Fibroblast of pulmonary artery (primary cell): ENCODE measurements at regions not wholly inside any gene's neighbourhood (a gene's known extent, or its start where the extent isn't known, plus 50 kb on each side); places are given as distances from the start of the nearest gene placed in this dataset.

Source experiments
- DNase-seq: peaks from one replicate; pipeline ENCODE4 v3.0.0-alpha.2; 2010; ENCODE audit warnings: low read depth
- H3K4me3 ChIP-seq: replicated peaks from 2 replicates; pipeline ENCODE4 v1.5.1; 2011; ENCODE audit warnings: low read depth, mild to moderate bottlenecking, control low read depth, low read length, moderate library complexity
- TF ChIP-seq, protein P1 (sequence below): IDR thresholded peaks from 2 replicates; pipeline ENCODE4 v1.5.1; 2011; ENCODE audit warnings: mild to moderate bottlenecking, control low read depth, low read length, inconsistent platforms; ENCODE audit errors: missing control alignments

DNA sequence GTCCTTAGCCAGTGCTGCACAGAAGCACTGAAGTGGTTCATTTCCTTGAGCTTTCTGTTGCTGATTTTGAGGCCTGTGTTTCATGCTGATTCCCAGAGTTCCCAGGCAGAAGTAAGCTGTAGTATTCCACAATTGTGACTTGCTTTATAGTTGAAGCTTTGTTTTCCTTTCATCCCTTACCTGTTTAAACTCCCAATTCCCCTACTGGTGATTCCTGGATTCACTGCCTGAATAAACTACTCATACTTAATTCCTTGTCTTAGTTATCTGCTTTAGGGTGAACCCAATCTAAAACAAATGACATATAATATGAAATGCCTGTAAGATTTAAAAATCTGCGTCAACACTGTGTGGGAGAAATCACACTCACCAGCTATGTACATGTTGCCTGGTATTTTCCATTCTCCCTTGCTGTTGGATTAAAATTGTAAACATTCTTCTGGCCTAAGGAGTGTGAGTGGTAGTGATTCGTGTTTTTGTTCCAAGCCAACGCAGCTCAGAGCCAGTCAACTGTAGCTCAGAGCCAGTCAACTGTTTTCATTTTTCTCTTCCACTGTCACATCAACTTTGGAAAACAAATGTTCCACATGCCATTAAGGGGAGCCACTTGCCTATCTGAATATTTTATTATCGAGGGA is 879.4 kb downstream of the MRPL39 start:
- H3K4me3 ChIP-seq = no peak overlapping the region
- no peak for DNase-seq
- TF ChIP-seq, protein P1, sequence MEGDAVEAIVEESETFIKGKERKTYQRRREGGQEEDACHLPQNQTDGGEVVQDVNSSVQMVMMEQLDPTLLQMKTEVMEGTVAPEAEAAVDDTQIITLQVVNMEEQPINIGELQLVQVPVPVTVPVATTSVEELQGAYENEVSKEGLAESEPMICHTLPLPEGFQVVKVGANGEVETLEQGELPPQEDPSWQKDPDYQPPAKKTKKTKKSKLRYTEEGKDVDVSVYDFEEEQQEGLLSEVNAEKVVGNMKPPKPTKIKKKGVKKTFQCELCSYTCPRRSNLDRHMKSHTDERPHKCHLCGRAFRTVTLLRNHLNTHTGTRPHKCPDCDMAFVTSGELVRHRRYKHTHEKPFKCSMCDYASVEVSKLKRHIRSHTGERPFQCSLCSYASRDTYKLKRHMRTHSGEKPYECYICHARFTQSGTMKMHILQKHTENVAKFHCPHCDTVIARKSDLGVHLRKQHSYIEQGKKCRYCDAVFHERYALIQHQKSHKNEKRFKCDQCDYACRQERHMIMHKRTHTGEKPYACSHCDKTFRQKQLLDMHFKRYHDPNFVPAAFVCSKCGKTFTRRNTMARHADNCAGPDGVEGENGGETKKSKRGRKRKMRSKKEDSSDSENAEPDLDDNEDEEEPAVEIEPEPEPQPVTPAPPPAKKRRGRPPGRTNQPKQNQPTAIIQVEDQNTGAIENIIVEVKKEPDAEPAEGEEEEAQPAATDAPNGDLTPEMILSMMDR = no peak

DNA sequence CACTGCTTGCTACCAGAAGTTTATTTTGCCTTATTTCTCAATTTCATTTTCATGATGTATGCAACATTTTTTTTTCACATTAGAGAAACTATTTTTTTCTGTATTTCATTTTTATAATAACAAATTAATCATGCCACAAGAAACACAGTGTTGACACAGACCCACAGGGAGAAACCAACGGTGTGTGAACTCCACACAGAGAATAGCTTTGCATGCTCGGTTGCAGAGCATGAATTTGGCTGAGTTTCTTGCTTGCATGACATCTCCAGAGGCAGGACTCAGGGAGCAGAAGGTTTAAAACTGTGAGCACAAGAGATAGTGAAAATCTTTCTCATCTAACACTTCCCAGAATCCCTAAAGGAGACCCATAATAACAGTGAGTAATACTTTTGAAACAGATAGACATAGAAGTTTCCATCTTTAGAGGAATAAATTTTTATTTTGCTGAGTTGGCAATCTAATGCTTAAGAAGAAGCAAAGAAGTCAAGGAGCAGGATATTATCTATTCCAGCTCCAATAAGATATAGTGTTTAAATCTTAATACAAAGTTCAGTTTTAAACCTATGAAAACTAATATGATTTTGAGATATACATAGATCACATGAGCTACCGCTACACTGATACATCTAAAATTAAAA is 890.9 kb downstream of the MRPL39 start:
- DNase-seq = no peak
- no peak overlapping the region for H3K4me3 ChIP-seq
- TF ChIP-seq, protein P1 = no peak

GRCh38 chr21:24714646-24715200 is 892.6 kb downstream of the MRPL39 start:
- TF ChIP-seq, protein P1 = no peak
- DNase-seq = no peak
- no peak overlapping the region for H3K4me3 ChIP-seq

DNA sequence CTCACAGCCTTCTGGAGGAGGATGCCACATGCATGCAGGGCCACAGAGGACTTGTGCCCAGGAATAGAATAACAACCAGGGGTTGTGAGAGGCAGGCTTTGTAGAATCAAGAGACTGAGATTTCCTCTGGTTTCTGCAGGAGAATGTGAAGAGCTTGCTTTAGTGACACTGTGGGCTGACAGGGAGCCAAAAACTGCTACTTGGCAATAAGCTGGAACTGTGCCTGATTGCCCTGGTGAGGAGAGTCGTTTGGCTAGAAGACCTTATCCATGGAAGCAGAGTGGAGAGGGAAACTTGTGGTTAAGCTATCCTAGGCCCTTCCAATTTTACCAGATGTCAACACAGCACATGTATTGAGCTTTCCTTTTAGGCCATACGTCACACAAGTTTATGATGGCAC is 902.1 kb downstream of the MRPL39 start:
- no peak overlapping the region for H3K4me3 ChIP-seq
- DNase-seq = no peak
- TF ChIP-seq, protein P1 = no peak

GRCh38 chr21:24693779-24694178 is 913.5 kb downstream of the MRPL39 start:
- DNase-seq = no peak
- TF ChIP-seq, protein P1 = no peak
- no peak overlapping the region for H3K4me3 ChIP-seq

DNA sequence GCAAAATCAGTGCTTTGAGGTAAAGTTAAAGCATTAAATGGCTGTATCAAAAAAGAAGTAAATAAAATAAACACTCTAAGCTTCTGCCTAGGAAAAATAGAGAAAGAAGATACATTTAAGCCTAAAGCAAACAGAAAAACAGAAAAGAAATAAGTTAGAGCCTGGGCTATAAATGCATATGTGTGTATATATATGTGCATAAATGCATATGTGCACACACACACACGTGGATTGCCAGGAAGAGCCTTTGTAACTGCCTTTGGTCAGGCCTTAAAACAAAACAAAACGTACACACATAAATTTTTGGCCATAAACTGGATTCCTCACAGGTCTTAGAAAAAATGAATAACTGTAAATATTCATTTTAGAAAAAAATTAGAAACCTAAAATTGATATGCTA is 925.8 kb downstream of the MRPL39 start:
- TF ChIP-seq, protein P1 = no peak
- H3K4me3 ChIP-seq = no peak overlapping the region
- no peak for DNase-seq

DNA sequence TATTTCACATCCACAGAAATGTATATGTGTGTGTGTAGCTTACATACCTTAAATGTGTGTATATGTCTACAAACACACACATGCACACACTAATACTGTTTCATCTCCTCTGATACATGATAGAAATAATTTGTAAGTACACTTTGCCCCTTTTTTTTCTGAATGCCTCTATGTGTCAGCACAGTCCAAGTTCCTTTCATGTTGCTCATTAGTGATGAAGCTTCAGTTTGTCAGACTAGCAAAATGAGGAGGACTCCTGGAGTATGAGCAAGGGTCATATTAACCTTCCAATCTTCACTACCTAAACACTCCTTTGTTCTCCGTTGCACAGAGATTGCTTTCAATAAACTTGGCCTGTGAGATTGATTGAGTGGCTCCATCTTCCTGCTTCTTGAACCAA is 935.4 kb downstream of the MRPL39 start:
- DNase-seq = no peak
- TF ChIP-seq, protein P1 = no peak
- no peak overlapping the region for H3K4me3 ChIP-seq
